Trophoblast cell (in vitro differentiated cells and primary cell): ENCODE measurements at regions not wholly inside any gene's neighbourhood (a gene's known extent, or its start where the extent isn't known, plus 50 kb on each side); places are given as distances from the start of the nearest gene placed in this dataset.

Experiments
- DNase-seq, 2 donors: peaks; one replicate each; pipeline ENCODE4 v3.0.0-alpha.2; 2016
- H2AFZ ChIP-seq: 2 replicates; pipeline ENCODE4 v1.6.1; 2013; ENCODE audit warnings: low read length, moderate library complexity, mild to moderate bottlenecking; ENCODE audit not compliant: insufficient read depth, poor library complexity
- H2AK5ac ChIP-seq: 2 replicates; pipeline ENCODE4 v1.6.1; 2013; ENCODE audit warnings: mild to moderate bottlenecking, low read length
- H2BK120ac ChIP-seq: 2 replicates; pipeline ENCODE4 v1.6.1; 2013; ENCODE audit warnings: low read length, mild to moderate bottlenecking, moderate library complexity; ENCODE audit not compliant: insufficient read depth, poor library complexity
- H2BK12ac ChIP-seq: 2 replicates; pipeline ENCODE4 v1.6.1; 2013; ENCODE audit warnings: mild to moderate bottlenecking, low read length, moderate library complexity
- H2BK5ac ChIP-seq: 2 replicates; pipeline ENCODE4 v1.6.1; 2013; ENCODE audit warnings: low read length, low read depth, moderate library complexity, mild to moderate bottlenecking; ENCODE audit not compliant: poor library complexity
- H3K14ac ChIP-seq: 2 replicates; pipeline ENCODE4 v1.6.1; 2013; ENCODE audit warnings: mild to moderate bottlenecking, low read length
- H3K18ac ChIP-seq: 2 replicates; pipeline ENCODE4 v1.6.1; 2013; ENCODE audit warnings: mild to moderate bottlenecking, low read length
- H3K23ac ChIP-seq: 2 replicates; pipeline ENCODE4 v1.6.1; 2013; ENCODE audit warnings: low read length
- H3K27ac ChIP-seq: 2 replicates; pipeline ENCODE4 v1.5.1; 2013; ENCODE audit warnings: low read depth, mild to moderate bottlenecking, inconsistent platforms, low read length, moderate library complexity
- H3K27me3 ChIP-seq: 2 replicates; pipeline ENCODE4 v1.6.1; 2013; ENCODE audit warnings: inconsistent platforms, mild to moderate bottlenecking, low read length, moderate library complexity; ENCODE audit not compliant: insufficient read depth
- H3K36me3 ChIP-seq, 2 experiments: 1 replicate in 1 of 2; 2 replicates in 1 of 2; pipeline ENCODE4 v1.6.1; 2013; ENCODE audit warnings: low read length in 2 of 2, mild to moderate bottlenecking in 2 of 2, moderate library complexity in 1 of 2; ENCODE audit not compliant: insufficient read depth in 2 of 2, control insufficient read depth in 1 of 2
- H3K4ac ChIP-seq: 2 replicates; pipeline ENCODE4 v1.6.1; 2013; ENCODE audit warnings: low read depth, mild to moderate bottlenecking, low read length, moderate library complexity
- H3K4me1 ChIP-seq, 2 experiments: 1 replicate in 1 of 2; 2 replicates in 1 of 2; pipeline ENCODE4 v1.6.1; 2013; ENCODE audit warnings: low read length in 2 of 2, mild to moderate bottlenecking in 2 of 2, moderate library complexity in 1 of 2; ENCODE audit not compliant: insufficient read depth in 2 of 2, control insufficient read depth in 1 of 2
- H3K4me2 ChIP-seq: 2 replicates; pipeline ENCODE4 v1.6.1; 2013; ENCODE audit warnings: inconsistent platforms, mild to moderate bottlenecking, low read length, moderate library complexity
- H3K4me3 ChIP-seq: 2 replicates; pipeline ENCODE4 v1.5.1; 2013; ENCODE audit warnings: mild to moderate bottlenecking, low read depth, low read length, inconsistent platforms
- H3K79me1 ChIP-seq: one replicate; pipeline ENCODE4 v1.6.1; 2013; ENCODE audit warnings: low read length
- H3K79me2 ChIP-seq: 2 replicates; pipeline ENCODE4 v1.6.1; 2013; ENCODE audit warnings: low read length, mild to moderate bottlenecking; ENCODE audit not compliant: control insufficient read depth, insufficient read depth, poor library complexity
- H3K9ac ChIP-seq: 2 replicates; pipeline ENCODE4 v1.6.1; 2013; ENCODE audit warnings: mild to moderate bottlenecking, low read length
- H3K9me3 ChIP-seq: 2 replicates; pipeline ENCODE4 v1.6.1; 2013; ENCODE audit warnings: low read depth, mild to moderate bottlenecking, control low read depth, inconsistent platforms, low read length; ENCODE audit not compliant: insufficient read depth
- H4K12ac ChIP-seq: 2 replicates; pipeline ENCODE4 v1.6.1; 2013; ENCODE audit warnings: low read depth, mild to moderate bottlenecking, low read length, moderate library complexity
- H4K8ac ChIP-seq: 2 replicates; pipeline ENCODE4 v1.6.1; 2013; ENCODE audit warnings: low read depth, mild to moderate bottlenecking, low read length, moderate library complexity
- H4K91ac ChIP-seq: one replicate; pipeline ENCODE4 v1.6.1; 2013; ENCODE audit warnings: low read depth, mild to moderate bottlenecking, low read length, moderate library complexity
- WGBS: extraction: QIAGEN DNeasy Blood & Tissue Kit; methylation state at CpG from one replicate; pipeline ENCODE4 v1.1.7; 2013; ENCODE audit warnings: missing lambda C conversion rate; ENCODE audit not compliant: insufficient read length, insufficient coverage; ENCODE audit errors: extremely low coverage; 5-methylcytosine and 5-hydroxymethylcytosine counted together

DNA sequence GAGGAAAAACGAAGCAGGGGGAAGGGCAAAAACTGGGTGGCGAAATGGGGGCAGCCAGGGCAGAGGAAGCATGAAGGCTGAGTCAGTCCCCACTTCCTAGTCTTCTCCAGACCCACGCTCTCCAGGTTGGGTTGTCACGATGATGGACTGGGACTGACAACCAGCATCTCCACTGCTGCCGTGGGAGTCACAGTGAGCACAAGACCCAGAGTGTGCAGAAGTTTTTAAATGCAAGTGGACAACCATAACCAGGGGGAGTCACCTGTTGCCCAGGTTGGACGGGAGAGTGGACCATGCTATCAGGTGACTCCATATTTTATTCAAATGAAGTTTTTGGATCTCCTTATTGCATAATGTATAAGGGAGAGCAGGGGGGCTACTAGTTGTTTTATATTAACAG lies 511.4 kb upstream of the ZFP42 start:
- no peak overlapping the region for H3K4me3 ChIP-seq
- H3K79me2 ChIP-seq, result no peaks in the 10 kb centered on the region
- no peak overlapping the region for H4K91ac ChIP-seq
- H3K4ac ChIP-seq, result no peak overlapping the region
- H2BK5ac ChIP-seq, result no peak overlapping the region
- no peaks in the 10 kb centered on the region for H3K79me1 ChIP-seq
- no peak overlapping the region for H3K23ac ChIP-seq
- no peak for DNase-seq
- H3K9ac ChIP-seq, result no peak overlapping the region
- H4K8ac ChIP-seq, result no peak overlapping the region
- H3K27ac ChIP-seq, result no peak overlapping the region
- no peak overlapping the region for H2BK12ac ChIP-seq
- H4K12ac ChIP-seq, result no peak overlapping the region
- H3K27me3 ChIP-seq, result no peaks in the 10 kb centered on the region
- no peak overlapping the region for H2BK120ac ChIP-seq
- no peak overlapping the region for H2AK5ac ChIP-seq
- WGBS, result no CpG with 5 or more reads among the region's 6 CpGs
- no peak overlapping the region for H2AFZ ChIP-seq
- H3K4me2 ChIP-seq, result no peak overlapping the region
- no peak overlapping the region for H3K18ac ChIP-seq
- peaks cover 0 to 2% of the 10 kb centered on the region in 2 experiments for H3K36me3 ChIP-seq
- no peak overlapping the region for H3K14ac ChIP-seq
- no peaks in the 10 kb centered on the region for H3K4me1 ChIP-seq
- peaks cover 4% of the 10 kb centered on the region for H3K9me3 ChIP-seq

DNA sequence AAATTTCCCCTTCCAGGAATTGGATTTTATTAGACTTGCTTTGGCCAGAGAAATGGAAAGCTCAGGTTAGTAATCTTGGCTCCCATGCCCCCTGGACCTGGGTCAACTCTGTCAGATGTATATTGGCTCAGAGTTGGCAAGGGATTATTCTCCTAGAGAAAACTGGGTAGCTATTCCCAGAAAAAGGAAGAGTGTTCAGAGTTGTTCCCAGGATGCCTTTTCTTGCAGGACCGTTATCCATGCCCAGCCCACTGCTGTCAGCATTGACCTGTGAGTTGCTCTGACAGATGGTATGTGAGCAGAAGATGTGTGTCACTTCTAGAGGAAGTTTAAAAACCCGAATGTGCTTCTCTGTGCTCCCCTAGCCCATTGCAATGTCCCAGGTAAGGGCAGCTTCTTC lies 509.9 kb upstream of the ZFP42 start:
- no CpG with 5 or more reads among the region's 2 CpGs for WGBS
- Histone ChIP-seq H3K36me3 (peaks cover 0 to 2% of the 10 kb centered on the region in 2 experiments), H3K9ac (no peak overlapping the region), H2BK5ac (no peak overlapping the region), H3K4me1 (no peaks in the 10 kb centered on the region), H3K14ac (no peak overlapping the region), H3K27me3 (no peaks in the 10 kb centered on the region), H4K12ac (no peak overlapping the region), H3K23ac (no peak overlapping the region), H3K79me1 (no peaks in the 10 kb centered on the region), H2BK120ac (no peak overlapping the region), H3K4me2 (no peak overlapping the region), H3K4ac (no peak overlapping the region), H3K18ac (no peak overlapping the region), H2BK12ac (no peak overlapping the region), H4K8ac (no peak overlapping the region), H2AFZ (no peak overlapping the region), H3K4me3 (no peak overlapping the region), H4K91ac (no peak overlapping the region), H3K27ac (no peak overlapping the region), H3K9me3 (peaks cover 4% of the 10 kb centered on the region), H3K79me2 (no peaks in the 10 kb centered on the region), H2AK5ac (no peak overlapping the region)
- no peak for DNase-seq

DNA sequence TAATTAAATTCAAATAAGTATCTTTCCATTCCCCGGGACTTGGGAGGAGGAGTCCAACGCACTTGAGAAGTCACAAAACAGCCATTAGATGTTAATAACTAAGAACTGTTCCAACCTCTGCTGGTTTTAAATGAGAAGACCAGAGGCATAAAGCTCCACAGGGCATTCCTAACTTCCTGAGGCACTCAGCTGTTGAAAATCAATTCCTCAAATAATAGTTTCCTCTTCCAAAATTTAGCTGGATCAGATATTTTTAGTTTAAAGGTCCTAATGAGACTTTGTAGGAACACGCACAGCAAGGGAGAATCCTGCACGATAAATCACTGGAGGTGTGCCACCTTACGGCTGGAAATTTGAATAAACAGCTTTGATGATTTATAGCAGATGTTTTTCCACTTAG lies 504.3 kb upstream of the ZFP42 start:
- Histone ChIP-seq H3K23ac (no peak overlapping the region), H2AK5ac (no peak overlapping the region), H3K9me3 (peaks cover 4% of the 10 kb centered on the region), H4K8ac (no peak overlapping the region), H2BK12ac (no peak overlapping the region), H3K18ac (no peak overlapping the region), H2BK120ac (no peak overlapping the region), H3K4me3 (no peak overlapping the region), H3K14ac (no peak overlapping the region), H3K79me2 (no peaks in the 10 kb centered on the region), H3K27ac (no peak overlapping the region), H3K4me1 (peaks cover 0 to 3% of the 10 kb centered on the region in 2 experiments), H3K4me2 (no peak overlapping the region), H4K12ac (no peak overlapping the region), H3K27me3 (no peaks in the 10 kb centered on the region), H3K79me1 (no peaks in the 10 kb centered on the region), H2BK5ac (no peak overlapping the region), H3K36me3 (peaks cover 0 to 2% of the 10 kb centered on the region in 2 experiments), H2AFZ (no peak overlapping the region), H3K9ac (no peak overlapping the region), H3K4ac (no peak overlapping the region), H4K91ac (no peak overlapping the region)
- no CpG with 5 or more reads among the region's 5 CpGs for WGBS
- DNase-seq, result no peak

DNA sequence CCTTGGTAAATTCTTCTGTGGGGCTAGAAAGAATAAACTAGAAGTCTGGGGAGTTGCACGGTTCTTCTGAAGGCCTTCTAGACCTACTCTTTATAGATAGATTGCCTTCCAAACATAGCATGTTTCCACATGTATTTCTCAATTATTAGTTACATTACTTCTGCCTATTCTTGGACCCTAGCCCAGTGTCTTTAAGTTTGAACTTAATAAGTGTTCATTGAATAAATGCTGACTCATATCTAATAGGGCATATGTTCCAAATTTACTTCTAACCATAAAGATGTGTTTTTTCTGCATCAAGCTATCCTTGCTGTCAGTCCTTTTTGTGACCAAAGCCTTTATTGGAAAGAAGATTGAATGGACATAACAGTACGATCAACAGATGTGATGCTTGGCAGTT lies 503.6 kb upstream of the ZFP42 start:
- no peaks in the 10 kb centered on the region for H3K79me1 ChIP-seq
- H3K14ac ChIP-seq, result no peak overlapping the region
- no peak overlapping the region for H4K12ac ChIP-seq
- H2BK5ac ChIP-seq, result no peak overlapping the region
- H3K27ac ChIP-seq, result no peak overlapping the region
- DNase-seq, result no peak
- H4K8ac ChIP-seq, result no peak overlapping the region
- H2AFZ ChIP-seq, result no peak overlapping the region
- H3K36me3 ChIP-seq, result peaks cover 0 to 2% of the 10 kb centered on the region in 2 experiments
- no peak overlapping the region for H2AK5ac ChIP-seq
- no peak overlapping the region for H2BK12ac ChIP-seq
- H4K91ac ChIP-seq, result no peak overlapping the region
- no peak overlapping the region for H3K4me2 ChIP-seq
- no peak overlapping the region for H3K23ac ChIP-seq
- H3K4me1 ChIP-seq, result peaks cover 0 to 3% of the 10 kb centered on the region in 2 experiments
- peaks cover 4% of the 10 kb centered on the region for H3K9me3 ChIP-seq
- H3K27me3 ChIP-seq, result no peaks in the 10 kb centered on the region
- no peak overlapping the region for H3K9ac ChIP-seq
- no peak overlapping the region for H2BK120ac ChIP-seq
- no peaks in the 10 kb centered on the region for H3K79me2 ChIP-seq
- H3K4me3 ChIP-seq, result no peak overlapping the region
- WGBS, result no CpG with 5 or more reads among the region's 2 CpGs
- H3K18ac ChIP-seq, result no peak overlapping the region
- no peak overlapping the region for H3K4ac ChIP-seq
